ENCODE measurements at regions not wholly inside any gene's neighbourhood (a gene's known extent, or its start where the extent isn't known, plus 50 kb on each side); places are given as distances from the start of the nearest gene placed in this dataset.

DNA sequence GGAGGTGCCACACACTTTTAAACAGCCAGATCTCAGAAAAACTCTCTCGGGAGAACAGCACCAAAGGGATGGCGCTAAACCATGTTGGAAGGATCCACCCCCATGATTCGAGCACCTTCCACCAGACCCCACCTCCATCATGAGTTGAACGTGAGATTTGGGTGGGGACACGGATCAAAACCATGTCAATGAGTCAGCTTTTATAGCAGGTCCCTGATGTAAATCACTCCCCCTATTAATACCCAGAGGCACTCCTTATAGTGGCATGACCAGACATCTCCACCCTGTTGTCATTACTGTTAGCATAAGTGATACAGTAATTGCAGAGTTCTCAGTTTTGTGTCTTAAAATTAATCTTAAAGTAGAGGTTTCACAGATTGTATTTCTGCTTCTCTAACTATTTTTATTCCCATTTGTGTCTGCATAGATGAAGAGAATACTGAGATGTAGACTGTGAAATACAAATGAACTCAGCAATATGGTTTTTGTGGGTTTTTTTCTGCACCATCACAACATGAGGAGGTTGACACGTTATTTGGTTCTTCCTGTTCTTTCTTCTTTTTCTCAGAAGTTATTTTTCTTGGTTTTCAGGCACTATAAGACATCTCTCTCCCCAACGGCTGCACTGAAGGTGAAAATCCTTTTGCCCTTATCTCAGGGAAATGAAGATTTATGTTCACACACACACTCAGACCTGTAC is 218.2 kb downstream of the ARL4C start:
- Histone ChIP-seq H3K9me3 (no peaks in the 10 kb centered on the region), H3K4me1 (no peaks in the 10 kb centered on the region), H3K27ac (replicated peaks in 1 of 4) (no peak overlapping the region), H3K27me3 (peaks cover 0 to 5% (median 0%) of the 10 kb centered on the region in 4 donors), H3K36me3 (no peaks in the 10 kb centered on the region), H3K4me3 (no peak overlapping the region)
- DNase-seq (ENCODE audit: extremely low spot score) = no peak
- intact Hi-C loops (cut with DNase I) = no loop called here
- WGBS = 84% methylated on average over 7 of the region's 7 CpGs
- TF ChIP-seq, protein P1, sequence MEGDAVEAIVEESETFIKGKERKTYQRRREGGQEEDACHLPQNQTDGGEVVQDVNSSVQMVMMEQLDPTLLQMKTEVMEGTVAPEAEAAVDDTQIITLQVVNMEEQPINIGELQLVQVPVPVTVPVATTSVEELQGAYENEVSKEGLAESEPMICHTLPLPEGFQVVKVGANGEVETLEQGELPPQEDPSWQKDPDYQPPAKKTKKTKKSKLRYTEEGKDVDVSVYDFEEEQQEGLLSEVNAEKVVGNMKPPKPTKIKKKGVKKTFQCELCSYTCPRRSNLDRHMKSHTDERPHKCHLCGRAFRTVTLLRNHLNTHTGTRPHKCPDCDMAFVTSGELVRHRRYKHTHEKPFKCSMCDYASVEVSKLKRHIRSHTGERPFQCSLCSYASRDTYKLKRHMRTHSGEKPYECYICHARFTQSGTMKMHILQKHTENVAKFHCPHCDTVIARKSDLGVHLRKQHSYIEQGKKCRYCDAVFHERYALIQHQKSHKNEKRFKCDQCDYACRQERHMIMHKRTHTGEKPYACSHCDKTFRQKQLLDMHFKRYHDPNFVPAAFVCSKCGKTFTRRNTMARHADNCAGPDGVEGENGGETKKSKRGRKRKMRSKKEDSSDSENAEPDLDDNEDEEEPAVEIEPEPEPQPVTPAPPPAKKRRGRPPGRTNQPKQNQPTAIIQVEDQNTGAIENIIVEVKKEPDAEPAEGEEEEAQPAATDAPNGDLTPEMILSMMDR (IDR thresholded peaks at IDR 0.05) = no peak
- TF ChIP-seq POLR2A (IDR thresholded peaks at IDR 0.05; ENCODE audit: low read depth) (no peak), EP300 (IDR thresholded peaks at IDR 0.05) (no peak), POLR2AphosphoS5 (IDR thresholded peaks at IDR 0.05) (no peak)

- TF ChIP-seq POLR2AphosphoS5 (IDR thresholded peaks at IDR 0.05) (no peak), EP300 (IDR thresholded peaks at IDR 0.05) (no peak), POLR2A (IDR thresholded peaks at IDR 0.05; ENCODE audit: low read depth) (no peak)
- TF ChIP-seq, protein P1 (IDR thresholded peaks at IDR 0.05) = no peak
- Histone ChIP-seq H3K36me3 (no peaks in the 10 kb centered on the region), H3K27ac (replicated peaks in 1 of 4) (no peak overlapping the region), H3K27me3 (peaks cover 0 to 5% (median 0%) of the 10 kb centered on the region in 4 donors), H3K9me3 (no peaks in the 10 kb centered on the region), H3K4me3 (no peak overlapping the region), H3K4me1 (no peaks in the 10 kb centered on the region)
- DNase-seq (ENCODE audit: extremely low spot score) = no peak
- 69% methylated on average over 2 of the region's 2 CpGs for WGBS
- intact Hi-C loops (cut with DNase I) = no loop called here
These were observed 221.4 kb downstream of the ARL4C start for GRCh38 chr2:234275515-234275914.

- Histone ChIP-seq H3K27ac (replicated peaks in 1 of 4) (no peak overlapping the region), H3K4me1 (no peaks in the 10 kb centered on the region), H3K9me3 (no peaks in the 10 kb centered on the region), H3K4me3 (no peak overlapping the region), H3K36me3 (no peaks in the 10 kb centered on the region), H3K27me3 (no peaks in the 10 kb centered on the region)
- intact Hi-C loops (cut with DNase I) = no loop called here
- WGBS = 88% methylated on average over 9 of the region's 9 CpGs
- TF ChIP-seq, protein P1 (IDR thresholded peaks at IDR 0.05) = no peak
- TF ChIP-seq EP300 (IDR thresholded peaks at IDR 0.05) = no peak
- TF ChIP-seq POLR2A (IDR thresholded peaks at IDR 0.05; ENCODE audit: low read depth) = no peak
- no peak for TF ChIP-seq POLR2AphosphoS5 (IDR thresholded peaks at IDR 0.05)
- DNase-seq (ENCODE audit: extremely low spot score) = no peak
These were observed 222.8 kb downstream of the ARL4C start for GRCh38 chr2:234273887-234274584.

GRCh38 chr2:234272069-234272850 is 221.8 kb downstream of the SPP2 start:
- peaks cover 0 to 7% (median 0%) of the 10 kb centered on the region in 4 donors for H3K27me3 ChIP-seq
- 91% methylated on average over 5 of the region's 5 CpGs for WGBS
- no peak overlapping the region for H3K4me3 ChIP-seq
- no peaks in the 10 kb centered on the region for H3K36me3 ChIP-seq
- no peak for TF ChIP-seq POLR2AphosphoS5 (IDR thresholded peaks at IDR 0.05)
- TF ChIP-seq EP300 (IDR thresholded peaks at IDR 0.05) = no peak
- TF ChIP-seq POLR2A (IDR thresholded peaks at IDR 0.05; ENCODE audit: low read depth) = no peak
- TF ChIP-seq, protein P1 (IDR thresholded peaks at IDR 0.05) = no peak
- no peaks in the 10 kb centered on the region for H3K4me1 ChIP-seq
- H3K27ac ChIP-seq (replicated peaks in 1 of 4) = no peak overlapping the region
- DNase-seq (ENCODE audit: extremely low spot score) = no peak
- no peaks in the 10 kb centered on the region for H3K9me3 ChIP-seq
- intact Hi-C loops (cut with DNase I) = no loop called here

Data from esophagus muscularis mucosa (tissue), 4 donors.